H1 (cell line): ENCODE measurements at regions not wholly inside any gene's neighbourhood (a gene's known extent, or its start where the extent isn't known, plus 50 kb on each side); places are given as distances from the start of the nearest gene placed in this dataset.

Experiments used
- CTCF ChIA-PET: fragments of 300-600 bp; sonication (Branson Sonifier 250); formaldehyde crosslinking; loops from one replicate; lab custom pipeline; 2021; ENCODE audit not compliant: partially characterized antibody; lab: Charles Lee
- POLR2A ChIA-PET: fragments of 300-600 bp; sonication (Branson Sonifier 250); formaldehyde crosslinking; loops from one replicate; lab custom pipeline; 2021; ENCODE audit warnings: inconsistent platforms; ENCODE audit not compliant: partially characterized antibody; lab: Charles Lee
- DNase-seq, 2 experiments: peaks; one replicate each; pipeline versions ENCODE4 v3.0.0 to v3.0.0-alpha.2; 2010 to 2022; ENCODE audit warnings: low spot score in 2 of 2, low read depth in 1 of 2, mixed read lengths in 1 of 2
- FAIRE-seq: peaks from 2 replicates; lab custom pipeline; 2011; peaks lifted over from hg19 to GRCh38; lab: Jason Lieb, UNC
- H2AFZ ChIP-seq: 2 replicates; pipeline ENCODE4 v1.8.1; 2012; ENCODE audit warnings: low read length, inconsistent platforms
- H2AK5ac ChIP-seq: 2 replicates; pipeline ENCODE4 v1.6.1; 2013; ENCODE audit warnings: low read depth, low read length
- H2BK120ac ChIP-seq: replicated peaks from 2 replicates; pipeline ENCODE3; 2013; ENCODE audit warnings: low read depth, low read length, inconsistent platforms
- H2BK12ac ChIP-seq: 2 replicates; pipeline ENCODE4 v1.6.1; 2013; ENCODE audit warnings: low read depth, low read length
- H2BK15ac ChIP-seq: 2 replicates; pipeline ENCODE4 v1.6.1; 2013; ENCODE audit warnings: low read length
- H2BK20ac ChIP-seq: 2 replicates; pipeline ENCODE4 v1.6.1; 2013; ENCODE audit warnings: low read length
- H2BK5ac ChIP-seq: 2 replicates; pipeline ENCODE4 v1.6.1; 2013; ENCODE audit warnings: low read depth, low read length
- H3K14ac ChIP-seq: 2 replicates; pipeline ENCODE4 v1.6.1; 2013; ENCODE audit warnings: inconsistent platforms; ENCODE audit not compliant: insufficient read length
- H3K18ac ChIP-seq: 2 replicates; pipeline ENCODE4 v1.6.1; 2013; ENCODE audit warnings: low read length; ENCODE audit errors: extremely low read depth
- H3K23ac ChIP-seq: 2 replicates; pipeline ENCODE4 v1.6.1; 2013; ENCODE audit warnings: inconsistent platforms; ENCODE audit not compliant: insufficient read length
- H3K23me2 ChIP-seq: 2 replicates; pipeline ENCODE4 v1.6.1; 2013; ENCODE audit warnings: low read depth, low read length
- H3K27ac ChIP-seq: 2 replicates; pipeline ENCODE4 v1.6.1; 2011; ENCODE audit warnings: low read depth, low read length, inconsistent platforms
- H3K27me3 ChIP-seq, 4 experiments: replicated peaks in 1 of 4; 1 replicate in 1 of 4; 2 replicates in 3 of 4; pipeline versions ENCODE4 v1.6.1 to v1.8.1; 2011 to 2013; ENCODE audit warnings: low read length in 3 of 4, mild to moderate bottlenecking in 3 of 4, inconsistent platforms in 2 of 4, mixed read lengths in 2 of 4, moderate library complexity in 1 of 4; ENCODE audit not compliant: control insufficient read depth in 3 of 4, insufficient read depth in 3 of 4; ENCODE audit errors: extremely low read depth in 1 of 4
- H3K36me3 ChIP-seq, 4 experiments: 2 replicates each; pipeline versions ENCODE4 v1.6.1 to v1.8.1; 2011 to 2013; ENCODE audit warnings: mild to moderate bottlenecking in 4 of 4, low read length in 3 of 4, moderate library complexity in 2 of 4, control low read depth in 1 of 4, inconsistent platforms in 1 of 4; ENCODE audit not compliant: insufficient read depth in 4 of 4, control insufficient read depth in 2 of 4
- H3K4ac ChIP-seq: replicated peaks from 2 replicates; pipeline ENCODE3; 2013; ENCODE audit warnings: low read length, low read depth, mixed read lengths, inconsistent platforms; ENCODE audit not compliant: insufficient read length
- H3K4me1 ChIP-seq, 4 experiments: replicated peaks in 1 of 4; 1 replicate in 1 of 4; 2 replicates in 3 of 4; pipeline versions ENCODE4 v1.6.1 to v1.8.1; 2011 to 2013; ENCODE audit warnings: low read length in 3 of 4, inconsistent platforms in 2 of 4, mixed read lengths in 1 of 4; ENCODE audit not compliant: insufficient read depth in 4 of 4, control insufficient read depth in 3 of 4
- H3K4me2 ChIP-seq, 2 experiments: 2 replicates each; pipeline versions ENCODE4 v1.6.1 to v1.8.1; 2011 to 2013; ENCODE audit warnings: low read depth in 2 of 2, low read length in 2 of 2, control low read depth in 1 of 2, inconsistent platforms in 1 of 2, mild to moderate bottlenecking in 1 of 2; ENCODE audit not compliant: insufficient read depth in 1 of 2
- H3K4me3 ChIP-seq, 4 experiments: fragments of 200-600, 300-600 bp in 1 of 4; sonication (generic), shearing (Covaris generic), sonication (Bioruptor Twin) in 1 of 4; 2 replicates each; pipeline versions ENCODE4 v1.5.1 to v1.8.1; 2011 to 2016; ENCODE audit warnings: low read length in 4 of 4, low read depth in 3 of 4, control low read depth in 2 of 4, inconsistent platforms in 2 of 4, mild to moderate bottlenecking in 2 of 4, mixed read lengths in 1 of 4, moderate library complexity in 1 of 4; ENCODE audit not compliant: insufficient read depth in 2 of 4; ENCODE audit errors: extremely low read depth in 1 of 4
- H3K56ac ChIP-seq: replicated peaks from 2 replicates; pipeline ENCODE3; 2013; ENCODE audit warnings: low read depth, mild to moderate bottlenecking, mixed read lengths, low read length, inconsistent platforms; ENCODE audit not compliant: insufficient read length
- H3K79me1 ChIP-seq: 2 replicates; pipeline ENCODE4 v1.6.1; 2013; ENCODE audit warnings: low read depth, low read length, control low read depth
- H3K79me2 ChIP-seq, 2 experiments: 2 replicates each; pipeline versions ENCODE4 v1.6.1 to v1.8.1; 2012 to 2013; ENCODE audit warnings: low read length in 2 of 2, mild to moderate bottlenecking in 2 of 2, inconsistent platforms in 1 of 2; ENCODE audit not compliant: insufficient read depth in 2 of 2, control insufficient read depth in 1 of 2
- H3K9ac ChIP-seq, 4 experiments: replicated peaks in 1 of 4; 1 replicate in 1 of 4; 2 replicates in 3 of 4; pipeline versions ENCODE4 v1.6.1 to v1.8.1; 2011 to 2013; ENCODE audit warnings: low read depth in 3 of 4, low read length in 3 of 4, control low read depth in 2 of 4, mild to moderate bottlenecking in 2 of 4, moderate library complexity in 2 of 4, inconsistent platforms in 1 of 4; ENCODE audit errors: extremely low read depth in 1 of 4
- H3K9me3 ChIP-seq, 2 experiments: 2 replicates each; pipeline versions ENCODE4 v1.6.1 to v1.8.1; 2012 to 2013; ENCODE audit warnings: mild to moderate bottlenecking in 2 of 2, moderate library complexity in 2 of 2, control low read depth in 1 of 2, inconsistent platforms in 1 of 2, low read depth in 1 of 2, low read length in 1 of 2, mixed read lengths in 1 of 2; ENCODE audit not compliant: insufficient read depth in 2 of 2
- H4K20me1 ChIP-seq, 2 experiments: replicated peaks in 1 of 2; 2 replicates each; pipeline versions ENCODE3 to v1.8.1; 2011 to 2013; ENCODE audit warnings: inconsistent platforms in 2 of 2, low read length in 2 of 2, mild to moderate bottlenecking in 1 of 2; ENCODE audit not compliant: insufficient read depth in 2 of 2, control insufficient read depth in 1 of 2
- H4K5ac ChIP-seq: 2 replicates; pipeline ENCODE4 v1.6.1; 2013; ENCODE audit warnings: low read length, low read depth, mixed read lengths, inconsistent platforms; ENCODE audit not compliant: insufficient read length
- H4K8ac ChIP-seq: 2 replicates; pipeline ENCODE4 v1.8.0; 2013; ENCODE audit warnings: mild to moderate bottlenecking, moderate library complexity, low read length, inconsistent platforms; ENCODE audit not compliant: insufficient read depth; ENCODE audit errors: extremely low read depth
- H4K91ac ChIP-seq: replicated peaks from 2 replicates; pipeline ENCODE3; 2013; ENCODE audit warnings: low read length, mixed read lengths, inconsistent platforms; ENCODE audit not compliant: insufficient read length
- CHD1 ChIP-seq: IDR thresholded peaks from 2 replicates; pipeline ENCODE4 v1.6.1; 2012; ENCODE audit warnings: low read depth, low read length, improper control_type of control experiment
- CTBP2 ChIP-seq: IDR thresholded peaks from 2 replicates; pipeline ENCODE4 v1.7.0; 2011; ENCODE audit warnings: borderline replicate concordance, mild to moderate bottlenecking, moderate library complexity, mixed read lengths, low read length; ENCODE audit not compliant: insufficient read depth, insufficient read length
- E2F6 ChIP-seq: IDR thresholded peaks from 2 replicates; pipeline ENCODE4 v1.6.1; 2012; ENCODE audit warnings: inconsistent platforms
- EP300 ChIP-seq, 2 experiments: IDR thresholded peaks; 1 replicate in 1 of 2; 2 replicates in 1 of 2; pipeline ENCODE4 v1.6.1; 2011 to 2012; ENCODE audit warnings: low read depth in 2 of 2, low read length in 2 of 2, mild to moderate bottlenecking in 2 of 2, borderline replicate concordance in 1 of 2, inconsistent platforms in 1 of 2, moderate library complexity in 1 of 2
- HDAC6 ChIP-seq: IDR thresholded peaks from one replicate; pipeline ENCODE4 v1.7.1; 2012; ENCODE audit warnings: low read depth, mild to moderate bottlenecking, inconsistent platforms, low read length, moderate library complexity
- JUN ChIP-seq: IDR thresholded peaks from 2 replicates; pipeline ENCODE4 v1.6.1; 2011; ENCODE audit warnings: low read depth, mild to moderate bottlenecking, improper control_type of control experiment, low read length
- KDM5A ChIP-seq: fragments of 200-600 bp; IDR thresholded peaks from 2 replicates; pipeline ENCODE4 v1.7.1; 2012; ENCODE audit warnings: mild to moderate bottlenecking, low read length, inconsistent platforms, mixed read lengths
- RXRA ChIP-seq: IDR thresholded peaks from 2 replicates; pipeline ENCODE4 v1.6.1; 2011; ENCODE audit warnings: low read depth, mild to moderate bottlenecking, low read length, moderate library complexity; ENCODE audit not compliant: insufficient read depth
- SIRT6 ChIP-seq: IDR thresholded peaks from one replicate; pipeline ENCODE4 v1.7.1; 2012; ENCODE audit warnings: low read length, inconsistent platforms
- SP1 ChIP-seq: IDR thresholded peaks from 2 replicates; pipeline ENCODE4 v1.6.1; 2011; ENCODE audit warnings: low read depth, low read length
- TBP ChIP-seq: IDR thresholded peaks from 2 replicates; pipeline ENCODE4 v1.6.1; 2011; ENCODE audit warnings: low read depth, low read length, improper control_type of control experiment
- WGBS, 2 experiments: shearing (Covaris generic) in 1 of 2; methylation state at CpG; one replicate each; pipeline versions ENCODE4 v1.1.6 to v1.1.7; 2013 to 2015; ENCODE audit warnings: low lambda C conversion rate in 2 of 2, mixed read lengths in 2 of 2, inconsistent platforms in 1 of 2, low coverage in 1 of 2, missing lambda C conversion rate in 1 of 2; ENCODE audit not compliant: insufficient replicate concordance in 2 of 2, insufficient coverage in 1 of 2, insufficient read length in 1 of 2; ENCODE audit errors: extremely low coverage in 1 of 2, missing lambda C conversion rate in 1 of 2; 5-methylcytosine and 5-hydroxymethylcytosine counted together

GRCh38 chr10:129369566-129369965 is 97.5 kb upstream of the MGMT start:
- H3K79me1 ChIP-seq, result no peaks in the 10 kb centered on the region
- no peaks in the 10 kb centered on the region for H4K20me1 ChIP-seq
- H4K5ac ChIP-seq, result no peak overlapping the region
- TF ChIP-seq RXRA (no peak), CHD1 (no peak), TBP (no peak), KDM5A (no peak), EP300 (IDR thresholded peaks at IDR 0.05; ENCODE audit: borderline replicate concordance in 1 of 2, low read depth in 2 of 2, low read length in 2 of 2) (no peak), JUN (no peak), SP1 (no peak), CTBP2 (no peak), E2F6 (no peak), SIRT6 (no peak), HDAC6 (no peak)
- 88% methylated on average over 9 of the region's 10 CpGs; no CpG with 5 or more reads in 1 of the 2 experiments for WGBS, 2 experiments
- DNase-seq, result no peak
- H3K18ac ChIP-seq, result no peak overlapping the region
- H3K79me2 ChIP-seq, result no peaks in the 10 kb centered on the region
- no peaks in the 10 kb centered on the region for H3K36me3 ChIP-seq
- H3K56ac ChIP-seq, result no peak overlapping the region
- no peak overlapping the region for H3K23ac ChIP-seq
- H3K4me2 ChIP-seq, result no peak overlapping the region
- POLR2A ChIA-PET, result no interaction called here
- H3K14ac ChIP-seq, result no peak overlapping the region
- H3K23me2 ChIP-seq, result no peaks in the 10 kb centered on the region
- no peak overlapping the region for H2AK5ac ChIP-seq
- H3K27me3 ChIP-seq, result no peaks in the 10 kb centered on the region
- H2AFZ ChIP-seq, result no peak overlapping the region
- no peak overlapping the region for H2BK5ac ChIP-seq
- no peak overlapping the region for H3K4ac ChIP-seq
- no peak overlapping the region for H2BK12ac ChIP-seq
- no peak overlapping the region for H4K8ac ChIP-seq
- no peak overlapping the region for H2BK15ac ChIP-seq
- H4K91ac ChIP-seq, result no peak overlapping the region
- H3K27ac ChIP-seq, result no peak overlapping the region
- no peak for FAIRE-seq
- no peak overlapping the region for H2BK120ac ChIP-seq
- no peak overlapping the region for H2BK20ac ChIP-seq
- H3K9ac ChIP-seq, result no peak overlapping the region
- no peaks in the 10 kb centered on the region for H3K9me3 ChIP-seq
- H3K4me1 ChIP-seq, result no peaks in the 10 kb centered on the region
- CTCF ChIA-PET, result interaction anchor here (0.6 kb wide), 1 partner anchor 448 kb away, joined by 3 read pairs; no protein-coding TSS in a partner anchor
- no peak overlapping the region for H3K4me3 ChIP-seq
